ENCODE measurements at regions not wholly inside any gene's neighbourhood (a gene's known extent, or its start where the extent isn't known, plus 50 kb on each side); places are given as distances from the start of the nearest gene placed in this dataset.
"Not testable (repeated sequence)": the region's sequence is repeated elsewhere in the genome, so short reads cannot be mapped to it uniquely, and the experiment has no call there.

DNA sequence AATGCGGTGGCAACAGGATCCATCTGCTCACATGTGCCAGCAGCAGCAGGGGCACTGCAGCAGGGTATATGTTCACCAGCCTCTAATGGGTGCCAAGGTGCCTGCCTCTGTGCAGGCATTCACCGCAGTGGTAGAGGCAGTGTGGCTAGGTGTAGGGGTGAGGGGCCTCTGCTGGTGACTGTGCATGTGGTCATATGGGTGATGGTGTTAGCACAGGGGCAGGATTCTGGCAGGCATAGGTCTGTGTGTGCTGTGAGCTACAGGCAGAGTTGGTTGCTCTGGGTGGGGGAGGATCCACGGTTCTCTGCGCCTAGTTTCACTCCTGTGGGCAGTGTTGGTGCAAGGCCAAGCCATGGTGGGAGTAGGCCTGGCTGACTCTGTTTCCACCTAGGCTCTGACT lies 566.5 kb upstream of the GNPDA2 start:
- in situ Hi-C loops (cut with HindIII; ENCODE audit: low pct_unique_long_range_greater_than_20kb, low sequenced_read_pairs) = no loop called here
- no peak for DNase-seq (ENCODE audit: low read depth in 1 of 2, low spot score in 1 of 2)
- TF ChIP-seq JUND (IDR thresholded peaks at IDR 0.05; ENCODE audit: low read depth) = no peak

DNA sequence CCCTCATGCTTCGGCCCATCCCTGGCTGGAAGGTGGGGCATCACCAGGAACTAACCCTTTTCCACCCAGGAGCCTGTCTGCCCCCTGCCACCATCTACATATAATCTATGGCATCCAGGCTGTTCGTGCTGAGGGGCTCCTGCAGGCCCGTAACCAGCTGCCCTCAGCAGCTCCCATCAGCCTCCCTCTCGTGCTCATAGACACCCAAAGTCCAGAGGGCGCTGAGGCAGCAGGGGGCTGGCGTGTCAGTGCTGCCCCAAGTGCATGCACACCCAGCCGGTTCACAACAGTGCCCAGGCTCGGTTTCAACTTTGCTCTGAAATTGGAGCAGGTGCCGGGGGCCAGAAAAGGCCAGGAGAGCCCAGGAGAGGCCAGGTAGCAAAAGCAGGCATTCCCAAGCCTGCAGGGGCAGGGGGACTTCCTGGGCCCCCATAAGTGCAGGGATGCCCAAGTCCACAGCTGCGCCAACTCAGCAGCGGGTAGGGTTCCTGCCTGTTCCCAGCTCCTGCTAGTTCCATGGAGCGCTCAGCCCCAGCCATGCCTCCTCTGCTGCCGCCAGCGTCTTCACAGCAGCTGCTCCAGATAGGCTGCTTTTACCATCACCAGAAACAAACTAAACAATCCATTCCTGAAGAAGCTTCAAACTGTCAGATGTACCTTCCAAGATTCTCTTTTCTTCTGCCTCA lies 558.2 kb upstream of the GNPDA2 start:
- in situ Hi-C loops (cut with HindIII; ENCODE audit: low pct_unique_long_range_greater_than_20kb, low sequenced_read_pairs) = no loop called here
- no peak for TF ChIP-seq JUND (IDR thresholded peaks at IDR 0.05; ENCODE audit: low read depth)
- DNase-seq (ENCODE audit: low read depth in 1 of 2, low spot score in 1 of 2) = no peak

DNA sequence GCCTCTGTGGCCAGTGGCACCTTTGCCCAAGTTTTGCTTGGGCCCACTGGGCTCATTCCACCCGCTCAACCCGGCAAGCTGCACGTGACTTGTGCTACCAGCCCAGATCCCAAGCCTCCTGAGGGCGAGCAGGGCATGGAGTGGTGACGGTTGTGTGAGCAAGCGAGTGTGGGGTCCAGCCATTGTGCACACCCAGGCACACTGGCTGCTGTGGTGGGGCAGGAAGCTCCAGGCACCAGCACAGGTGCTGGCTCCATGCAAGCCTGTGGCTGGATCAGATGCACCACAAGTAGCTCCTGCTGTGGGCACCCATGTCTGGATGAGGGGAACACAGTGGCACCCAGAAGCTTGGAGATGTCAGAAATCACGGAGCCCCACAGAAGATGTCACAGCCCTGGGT lies 557.0 kb upstream of the GNPDA2 start:
- no peak for TF ChIP-seq JUND (IDR thresholded peaks at IDR 0.05; ENCODE audit: low read depth)
- in situ Hi-C loops (cut with HindIII; ENCODE audit: low pct_unique_long_range_greater_than_20kb, low sequenced_read_pairs) = no loop called here

DNA sequence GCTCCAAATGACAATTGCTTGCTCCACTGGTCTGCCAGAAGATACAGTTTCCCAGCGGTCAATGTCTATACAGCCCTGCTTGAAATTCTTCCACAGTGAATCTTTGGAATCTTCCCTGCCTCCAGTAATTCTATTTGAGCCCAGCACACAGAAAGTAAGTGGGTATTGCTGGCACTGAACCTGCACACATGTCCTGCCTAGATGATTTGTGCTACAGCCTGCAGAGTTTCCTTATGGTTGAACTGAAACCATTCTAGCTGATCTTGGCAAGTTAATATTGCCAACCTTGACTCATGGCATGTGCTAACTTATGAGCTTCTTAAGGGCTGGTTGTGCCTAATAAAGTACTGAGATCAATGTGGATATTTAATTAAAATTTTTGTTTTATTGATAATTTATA lies 553.8 kb upstream of the GNPDA2 start:
- no peak for DNase-seq (ENCODE audit: low read depth in 1 of 2, low spot score in 1 of 2)
- TF ChIP-seq JUND (IDR thresholded peaks at IDR 0.05; ENCODE audit: low read depth) = no peak
- in situ Hi-C loops (cut with HindIII; ENCODE audit: low pct_unique_long_range_greater_than_20kb, low sequenced_read_pairs) = no loop called here

More for the DNA sequence above, 557.0 kb upstream of the GNPDA2 start:
- DNase-seq (ENCODE audit: low read depth in 1 of 2, low spot score in 1 of 2) = no peak

DNA sequence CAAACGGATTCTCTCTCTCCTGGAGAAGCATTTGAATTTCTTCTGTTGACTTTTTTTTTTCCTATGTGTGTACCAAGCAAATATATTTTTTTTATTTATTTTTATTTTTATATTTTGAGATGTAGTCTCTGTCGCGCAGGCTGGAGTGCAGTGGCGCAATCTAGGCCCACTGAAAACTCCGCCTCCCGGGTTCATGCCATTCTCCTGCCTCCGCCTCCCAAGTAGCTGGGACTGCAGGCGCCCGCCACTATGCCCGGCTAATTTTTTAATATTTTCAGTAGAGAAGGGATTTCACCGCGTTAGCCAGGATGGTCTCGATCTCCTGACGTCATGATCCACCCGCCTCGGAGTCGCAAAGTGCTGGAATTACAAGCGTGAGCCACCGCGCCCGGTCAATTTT lies 549.5 kb upstream of the GNPDA2 start:
- in situ Hi-C loops (cut with HindIII; ENCODE audit: low pct_unique_long_range_greater_than_20kb, low sequenced_read_pairs) = no loop called here
- TF ChIP-seq JUND (IDR thresholded peaks at IDR 0.05; ENCODE audit: low read depth) = no peak
- no peak for DNase-seq (ENCODE audit: low read depth in 1 of 2, low spot score in 1 of 2)

DNA sequence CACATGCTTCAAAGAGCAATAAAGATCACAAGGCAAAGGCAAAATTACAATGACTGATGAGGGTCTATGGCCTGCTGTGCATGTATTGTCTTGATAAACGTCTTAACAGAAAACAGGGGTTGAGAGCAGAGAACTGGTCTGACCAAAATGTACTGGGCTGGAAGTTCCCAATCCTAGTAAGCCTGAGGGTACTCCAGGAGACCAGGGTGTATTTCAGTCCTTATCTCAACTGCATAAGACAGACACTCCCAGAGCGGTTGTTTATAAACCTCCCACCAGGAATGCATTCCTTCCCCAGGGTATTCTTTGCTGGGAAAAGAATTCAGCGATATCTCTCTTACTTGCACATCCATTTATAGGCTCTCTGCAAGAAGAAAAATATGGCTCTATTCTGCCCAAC lies 521.8 kb upstream of the GNPDA2 start:
- DNase-seq (ENCODE audit: low read depth in 1 of 2, low spot score in 1 of 2); in situ Hi-C loops (cut with HindIII; ENCODE audit: low pct_unique_long_range_greater_than_20kb, low sequenced_read_pairs): not testable (repeated sequence)

DNA sequence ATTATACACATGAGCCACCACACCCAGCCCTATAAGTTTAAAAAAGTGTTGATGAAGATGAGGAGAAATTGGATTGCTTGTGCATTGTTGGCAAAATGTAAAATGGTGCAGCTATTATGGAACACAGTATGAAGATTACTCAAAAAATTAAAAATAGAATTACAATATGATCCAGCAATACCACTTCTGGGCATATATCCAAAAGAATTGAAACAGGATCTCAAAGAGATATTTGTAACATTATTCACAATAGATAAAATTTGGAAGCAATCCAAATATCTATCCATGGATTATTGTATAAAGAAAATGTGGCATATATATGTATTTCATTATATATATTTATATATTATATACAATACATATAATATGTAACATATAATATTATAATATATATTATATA lies 515.6 kb upstream of the GNPDA2 start:
- in situ Hi-C loops (cut with HindIII; ENCODE audit: low pct_unique_long_range_greater_than_20kb, low sequenced_read_pairs) = no loop called here
- no peak for TF ChIP-seq JUND (IDR thresholded peaks at IDR 0.05; ENCODE audit: low read depth)
- DNase-seq (ENCODE audit: low read depth in 1 of 2, low spot score in 1 of 2) = no peak

DNA sequence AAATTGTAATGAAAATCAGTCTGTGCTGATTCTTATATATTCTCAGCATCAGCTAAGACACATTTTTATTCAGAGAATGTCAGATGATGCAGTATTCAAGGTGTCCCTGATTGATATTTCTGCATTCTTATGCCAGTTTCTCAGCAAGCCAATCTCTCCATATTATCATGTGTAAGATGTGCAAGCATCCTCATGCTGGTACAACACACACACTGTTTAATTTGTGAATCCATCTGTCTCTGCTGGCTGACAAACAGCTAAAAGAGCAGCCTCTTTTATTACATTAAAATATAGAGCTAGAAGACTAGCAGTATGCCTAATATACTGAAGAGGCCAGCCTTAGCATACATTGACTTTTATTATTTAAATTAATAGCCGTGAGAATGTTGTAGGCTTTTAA lies 502.9 kb upstream of the GNPDA2 start:
- in situ Hi-C loops (cut with HindIII; ENCODE audit: low pct_unique_long_range_greater_than_20kb, low sequenced_read_pairs) = no loop called here
- TF ChIP-seq JUND (IDR thresholded peaks at IDR 0.05; ENCODE audit: low read depth) = no peak
- DNase-seq (ENCODE audit: low read depth in 1 of 2, low spot score in 1 of 2) = no peak

DNA sequence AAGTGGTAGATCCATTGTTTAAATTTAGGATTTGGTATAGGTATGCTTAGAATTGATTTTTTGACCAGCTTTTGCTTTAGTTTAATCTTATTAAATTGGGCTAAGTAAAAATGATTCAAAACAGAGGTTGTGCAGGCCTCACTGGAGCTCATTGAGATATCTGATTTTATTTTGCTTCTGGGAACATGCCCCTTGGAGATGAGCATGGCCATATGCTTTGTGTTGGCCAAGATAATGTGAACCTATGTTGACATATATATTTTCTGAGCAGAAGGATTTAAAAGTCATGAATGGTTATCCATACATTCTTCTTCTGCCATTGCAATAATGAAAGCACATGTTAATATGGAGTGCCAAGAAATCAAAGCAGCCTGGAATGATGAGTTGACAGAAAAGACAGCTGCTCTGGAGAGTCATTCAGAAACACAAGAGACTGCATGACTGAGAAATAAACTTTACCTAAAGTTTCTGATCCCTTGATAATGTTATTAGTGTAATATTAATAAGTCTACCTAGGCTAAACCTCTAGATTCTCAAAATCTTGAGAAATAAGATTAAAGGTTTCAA lies 489.7 kb upstream of the GNPDA2 start:
- DNase-seq (ENCODE audit: low read depth in 1 of 2, low spot score in 1 of 2) = no peak
- TF ChIP-seq JUND (IDR thresholded peaks at IDR 0.05; ENCODE audit: low read depth) = no peak
- in situ Hi-C loops (cut with HindIII; ENCODE audit: low pct_unique_long_range_greater_than_20kb, low sequenced_read_pairs) = no loop called here

DNA sequence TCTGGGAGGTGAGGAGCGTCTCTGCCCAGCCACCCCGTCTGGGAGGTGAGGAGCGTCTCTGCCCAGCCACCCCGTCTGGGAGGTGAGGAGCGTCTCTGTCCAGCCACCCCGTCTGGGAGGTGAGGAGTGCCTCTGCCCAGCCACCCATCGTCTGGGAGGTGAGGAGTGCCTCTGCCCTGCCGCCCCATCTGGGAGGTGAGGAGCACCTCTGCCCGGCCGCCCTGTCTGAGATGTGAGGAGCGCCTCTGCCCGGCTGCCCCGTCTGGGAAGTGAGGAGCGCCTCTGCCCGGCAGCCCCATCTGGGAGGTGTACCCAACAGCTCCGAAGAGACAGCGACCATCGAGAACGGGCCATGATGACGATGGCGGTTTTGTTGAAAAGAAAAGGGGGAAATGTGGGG lies 482.1 kb upstream of the GNPDA2 start:
- DNase-seq (ENCODE audit: low read depth in 1 of 2, low spot score in 1 of 2); in situ Hi-C loops (cut with HindIII; ENCODE audit: low pct_unique_long_range_greater_than_20kb, low sequenced_read_pairs): not testable (repeated sequence)

DNA sequence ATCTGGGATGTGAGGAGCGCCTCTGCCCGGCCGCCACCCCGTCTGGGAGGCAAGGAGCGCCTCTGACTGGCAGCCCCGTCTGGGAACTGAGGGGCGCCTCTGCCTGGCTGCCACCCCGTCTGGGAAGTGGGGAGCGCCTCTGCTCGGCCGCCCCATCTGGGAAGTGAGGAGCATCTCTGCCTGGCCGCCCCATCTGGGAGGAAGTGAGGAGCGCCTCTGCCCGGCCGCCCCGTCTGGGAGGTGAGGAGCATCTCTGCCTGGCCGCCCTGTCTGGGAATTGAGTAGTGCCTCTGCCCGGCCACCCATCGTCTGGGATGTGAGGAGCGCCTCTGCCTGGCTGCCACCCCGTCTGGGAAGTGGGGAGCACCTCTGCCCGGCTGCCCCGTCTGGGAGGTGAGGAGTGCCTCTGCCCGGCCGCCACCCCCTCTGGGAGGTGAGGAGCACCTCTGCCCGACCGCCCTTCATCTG lies 481.5 kb upstream of the GNPDA2 start:
- DNase-seq (ENCODE audit: low read depth in 1 of 2, low spot score in 1 of 2); in situ Hi-C loops (cut with HindIII; ENCODE audit: low pct_unique_long_range_greater_than_20kb, low sequenced_read_pairs): not testable (repeated sequence)

DNA sequence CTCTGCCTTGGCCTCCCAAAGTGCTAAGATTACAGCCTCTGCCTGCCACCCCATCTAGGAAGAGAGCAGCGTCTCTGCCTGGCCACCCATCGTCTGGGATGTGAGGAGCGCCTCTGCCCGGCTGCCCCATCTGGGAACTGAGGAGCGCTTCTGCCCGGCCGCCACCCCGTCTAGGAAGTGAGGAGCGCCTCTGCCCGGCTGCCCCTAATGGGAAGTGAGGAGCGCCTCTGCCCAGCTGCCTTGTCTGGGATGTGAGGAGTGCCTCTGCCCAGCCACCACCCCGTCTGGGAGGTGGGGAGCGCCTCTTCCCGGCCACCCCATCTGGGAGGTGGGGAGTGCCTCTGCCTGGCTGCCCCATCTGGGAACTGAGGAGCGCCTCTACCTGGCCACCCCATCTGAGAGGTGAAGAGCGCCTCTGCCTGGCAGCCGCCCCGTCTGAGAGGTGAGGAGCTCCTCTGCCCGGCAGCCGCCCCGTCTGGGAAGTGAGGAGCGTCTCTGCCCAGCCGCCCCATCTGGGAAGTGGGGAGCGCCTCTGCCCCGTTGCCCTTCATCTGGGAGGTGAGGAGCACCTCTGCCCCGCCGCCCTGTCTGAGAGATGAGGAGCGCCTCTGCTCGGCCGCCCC lies 481.0 kb upstream of the GNPDA2 start:
- in situ Hi-C loops (cut with HindIII; ENCODE audit: low pct_unique_long_range_greater_than_20kb, low sequenced_read_pairs); DNase-seq (ENCODE audit: low read depth in 1 of 2, low spot score in 1 of 2): not testable (repeated sequence)

DNA sequence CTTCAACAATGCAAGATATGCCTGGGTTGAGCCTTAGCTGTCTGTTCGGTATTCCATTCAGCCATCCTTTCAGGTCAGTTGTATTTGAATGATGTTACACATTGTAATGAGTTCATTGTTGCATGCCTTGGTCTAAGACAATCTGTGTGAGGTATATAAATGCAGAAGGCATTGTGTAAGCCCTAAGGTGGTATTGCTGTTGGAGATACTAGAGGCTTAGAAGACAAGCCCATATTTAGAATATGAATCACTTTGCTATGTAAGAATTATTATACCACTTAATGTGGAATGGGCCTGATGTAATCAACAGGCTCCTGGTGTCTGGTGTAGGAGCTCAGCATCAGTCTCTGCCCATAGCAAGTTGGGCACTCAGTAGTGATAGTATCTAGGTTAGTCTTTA lies 473.4 kb upstream of the GNPDA2 start:
- TF ChIP-seq JUND (IDR thresholded peaks at IDR 0.05; ENCODE audit: low read depth) = no peak
- in situ Hi-C loops (cut with HindIII; ENCODE audit: low pct_unique_long_range_greater_than_20kb, low sequenced_read_pairs) = no loop called here
- no peak for DNase-seq (ENCODE audit: low read depth in 1 of 2, low spot score in 1 of 2)

DNA sequence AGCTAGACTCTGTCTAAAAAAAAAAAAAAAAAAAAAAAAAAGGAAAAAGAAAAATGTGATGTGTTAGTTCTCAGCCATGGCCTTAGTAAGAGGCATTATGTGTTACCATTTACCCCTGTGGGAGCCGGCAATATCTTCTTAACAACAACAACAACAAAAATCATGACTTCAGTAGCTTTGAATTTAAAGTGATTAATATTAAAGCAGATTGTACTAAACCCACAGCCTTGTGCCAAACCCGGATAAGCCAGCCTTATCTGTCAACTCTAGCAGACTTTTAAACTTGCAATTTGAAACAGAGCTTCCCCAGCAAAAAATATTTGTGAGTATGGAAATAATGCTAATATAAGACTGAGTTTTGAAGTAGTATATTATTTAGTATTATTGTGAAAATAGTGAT lies 462.1 kb upstream of the GNPDA2 start:
- no peak for DNase-seq (ENCODE audit: low read depth in 1 of 2, low spot score in 1 of 2)
- TF ChIP-seq JUND (IDR thresholded peaks at IDR 0.05; ENCODE audit: low read depth) = no peak
- in situ Hi-C loops (cut with HindIII; ENCODE audit: low pct_unique_long_range_greater_than_20kb, low sequenced_read_pairs) = no loop called here
